ENCODE measurements at regions not wholly inside any gene's neighbourhood (a gene's known extent, or its start where the extent isn't known, plus 50 kb on each side); places are given as distances from the start of the nearest gene placed in this dataset.
"Not testable (repeated sequence)": the region's sequence is repeated elsewhere in the genome, so short reads cannot be mapped to it uniquely, and the experiment has no call there.

DNA sequence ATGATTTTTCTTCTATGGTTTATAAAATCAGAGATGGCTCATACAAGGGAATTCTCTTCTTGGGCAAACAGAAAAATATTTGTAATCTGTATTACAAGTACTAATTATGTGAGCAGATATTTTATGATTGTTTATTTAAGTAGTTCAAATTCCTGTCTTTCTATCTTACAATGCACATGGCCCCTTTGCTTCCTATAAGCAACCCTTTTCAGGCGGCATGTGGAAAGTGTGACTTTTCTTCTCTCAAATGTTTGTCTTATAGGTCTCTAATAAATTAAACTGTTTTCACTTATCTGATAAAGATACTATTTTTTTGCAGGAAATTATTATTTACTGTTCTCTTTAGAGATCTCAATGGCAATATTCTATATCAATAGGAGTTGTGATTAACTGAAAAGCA, 259.3 kb upstream of the MAGEB18 start:
- Histone ChIP-seq H3K27ac (ENCODE audit: low read depth, low read length, poor library complexity, severe bottlenecking) (no peak overlapping the region), H3K79me2 (ENCODE audit: insufficient read depth, low read depth, low read length) (no peaks in the 10 kb centered on the region), H2AFZ (ENCODE audit: low read length) (no peak overlapping the region), H3K36me3 (ENCODE audit: insufficient read depth, low read length) (no peaks in the 10 kb centered on the region), H3K9me2 (ENCODE audit: insufficient read depth, low read length) (no peaks in the 10 kb centered on the region), H3K4me1 (ENCODE audit: insufficient read depth, low read length, poor library complexity, severe bottlenecking) (no peaks in the 10 kb centered on the region), H3K9me3 (ENCODE audit: low read length) (no peaks in the 10 kb centered on the region), H3K4me2 (ENCODE audit: low read length) (no peak overlapping the region), H4K20me1 (ENCODE audit: insufficient read depth, low read length) (no peaks in the 10 kb centered on the region), H3K4me3 (ENCODE audit: low read depth, low read length, poor library complexity, severe bottlenecking) (no peak overlapping the region)
- no peak for DNase-seq (ENCODE audit: low spot score)
- intact Hi-C loops (cut with micrococcal nuclease; ENCODE audit: unreplicated experiment), result no loop called here
- TF ChIP-seq EZH2phosphoT487 (IDR thresholded peaks at IDR 0.05; ENCODE audit: borderline replicate concordance, low read depth, low read length), result no peak
- TF ChIP-seq, protein P1, sequence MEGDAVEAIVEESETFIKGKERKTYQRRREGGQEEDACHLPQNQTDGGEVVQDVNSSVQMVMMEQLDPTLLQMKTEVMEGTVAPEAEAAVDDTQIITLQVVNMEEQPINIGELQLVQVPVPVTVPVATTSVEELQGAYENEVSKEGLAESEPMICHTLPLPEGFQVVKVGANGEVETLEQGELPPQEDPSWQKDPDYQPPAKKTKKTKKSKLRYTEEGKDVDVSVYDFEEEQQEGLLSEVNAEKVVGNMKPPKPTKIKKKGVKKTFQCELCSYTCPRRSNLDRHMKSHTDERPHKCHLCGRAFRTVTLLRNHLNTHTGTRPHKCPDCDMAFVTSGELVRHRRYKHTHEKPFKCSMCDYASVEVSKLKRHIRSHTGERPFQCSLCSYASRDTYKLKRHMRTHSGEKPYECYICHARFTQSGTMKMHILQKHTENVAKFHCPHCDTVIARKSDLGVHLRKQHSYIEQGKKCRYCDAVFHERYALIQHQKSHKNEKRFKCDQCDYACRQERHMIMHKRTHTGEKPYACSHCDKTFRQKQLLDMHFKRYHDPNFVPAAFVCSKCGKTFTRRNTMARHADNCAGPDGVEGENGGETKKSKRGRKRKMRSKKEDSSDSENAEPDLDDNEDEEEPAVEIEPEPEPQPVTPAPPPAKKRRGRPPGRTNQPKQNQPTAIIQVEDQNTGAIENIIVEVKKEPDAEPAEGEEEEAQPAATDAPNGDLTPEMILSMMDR (conservative IDR thresholded peaks at IDR 0.05; ENCODE audit: low read length), result no peak
- POLR2A ChIA-PET, result no interaction called here
- BruUV-seq (replicated peaks), result no TSS peak
- CTCF ChIA-PET (ENCODE audit: unreplicated experiment), result no interaction called here

DNA sequence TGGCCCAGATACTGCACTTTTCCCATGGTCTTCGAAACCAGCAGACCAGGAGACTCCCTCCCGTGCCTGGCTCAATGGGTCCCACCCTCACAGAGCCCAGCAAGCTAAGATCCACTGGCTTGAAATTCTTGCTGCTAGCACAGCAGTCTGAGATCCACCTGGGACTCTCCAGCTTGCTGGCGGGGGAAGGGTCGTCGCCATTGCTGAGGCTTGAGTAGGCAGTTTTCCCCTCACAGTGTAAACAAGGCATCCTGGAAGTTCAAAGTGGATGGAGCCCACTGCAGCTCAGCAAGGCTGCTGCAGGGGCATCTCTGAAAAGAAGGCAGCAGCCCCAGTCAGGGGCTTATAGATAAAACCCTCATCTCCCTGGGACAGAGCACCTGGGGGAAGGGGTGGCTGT, 255.6 kb upstream of the MAGEB18 start:
- H2AFZ ChIP-seq (ENCODE audit: low read length); intact Hi-C loops (cut with micrococcal nuclease; ENCODE audit: unreplicated experiment); H4K20me1 ChIP-seq (ENCODE audit: insufficient read depth, low read length); H3K27ac ChIP-seq (ENCODE audit: low read depth, low read length, poor library complexity, severe bottlenecking); DNase-seq (ENCODE audit: low spot score); H3K4me2 ChIP-seq (ENCODE audit: low read length); BruUV-seq (replicated peaks); H3K36me3 ChIP-seq (ENCODE audit: insufficient read depth, low read length); H3K4me3 ChIP-seq (ENCODE audit: low read depth, low read length, poor library complexity, severe bottlenecking); H3K9me3 ChIP-seq (ENCODE audit: low read length); POLR2A ChIA-PET; H3K79me2 ChIP-seq (ENCODE audit: insufficient read depth, low read depth, low read length); H3K9me2 ChIP-seq (ENCODE audit: insufficient read depth, low read length); H3K4me1 ChIP-seq (ENCODE audit: insufficient read depth, low read length, poor library complexity, severe bottlenecking); CTCF ChIA-PET (ENCODE audit: unreplicated experiment): not testable (repeated sequence)

DNA sequence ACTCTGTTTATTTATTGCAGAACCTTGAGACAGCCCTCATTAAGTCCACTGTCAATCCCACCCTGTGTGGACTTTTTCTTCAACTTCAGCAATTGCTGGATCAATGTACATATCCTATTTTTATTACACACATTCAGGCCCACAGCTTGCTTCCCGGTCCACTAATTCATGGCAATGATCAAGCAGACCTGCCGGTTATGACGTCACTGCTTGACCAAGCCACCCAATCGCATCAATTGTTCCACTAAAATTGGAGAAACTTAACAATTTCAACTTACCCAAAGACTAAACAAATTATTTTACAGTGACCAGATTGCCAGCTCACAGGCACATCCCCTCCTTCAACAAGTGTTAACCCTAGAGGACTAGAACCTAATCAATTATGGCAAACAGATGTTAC, 240.4 kb upstream of the MAGEB18 start:
- intact Hi-C loops (cut with micrococcal nuclease; ENCODE audit: unreplicated experiment), result no loop called here
- Histone ChIP-seq H3K36me3 (ENCODE audit: insufficient read depth, low read length) (no peaks in the 10 kb centered on the region), H4K20me1 (ENCODE audit: insufficient read depth, low read length) (no peaks in the 10 kb centered on the region), H3K9me3 (ENCODE audit: low read length) (no peaks in the 10 kb centered on the region), H3K79me2 (ENCODE audit: insufficient read depth, low read depth, low read length) (no peaks in the 10 kb centered on the region), H3K4me2 (ENCODE audit: low read length) (no peak overlapping the region), H2AFZ (ENCODE audit: low read length) (no peak overlapping the region), H3K4me3 (ENCODE audit: low read depth, low read length, poor library complexity, severe bottlenecking) (no peak overlapping the region), H3K4me1 (ENCODE audit: insufficient read depth, low read length, poor library complexity, severe bottlenecking) (no peaks in the 10 kb centered on the region), H3K27ac (ENCODE audit: low read depth, low read length, poor library complexity, severe bottlenecking) (no peak overlapping the region), H3K9me2 (ENCODE audit: insufficient read depth, low read length) (no peaks in the 10 kb centered on the region)
- no peak for DNase-seq (ENCODE audit: low spot score)
- no TSS peak for BruUV-seq (replicated peaks)
- TF ChIP-seq, protein P1 (conservative IDR thresholded peaks at IDR 0.05; ENCODE audit: low read length), result no peak
- TF ChIP-seq EZH2phosphoT487 (IDR thresholded peaks at IDR 0.05; ENCODE audit: borderline replicate concordance, low read depth, low read length), result no peak
- ChIA-PET CTCF (ENCODE audit: unreplicated experiment) (no interaction called here), POLR2A (no interaction called here)

DNA sequence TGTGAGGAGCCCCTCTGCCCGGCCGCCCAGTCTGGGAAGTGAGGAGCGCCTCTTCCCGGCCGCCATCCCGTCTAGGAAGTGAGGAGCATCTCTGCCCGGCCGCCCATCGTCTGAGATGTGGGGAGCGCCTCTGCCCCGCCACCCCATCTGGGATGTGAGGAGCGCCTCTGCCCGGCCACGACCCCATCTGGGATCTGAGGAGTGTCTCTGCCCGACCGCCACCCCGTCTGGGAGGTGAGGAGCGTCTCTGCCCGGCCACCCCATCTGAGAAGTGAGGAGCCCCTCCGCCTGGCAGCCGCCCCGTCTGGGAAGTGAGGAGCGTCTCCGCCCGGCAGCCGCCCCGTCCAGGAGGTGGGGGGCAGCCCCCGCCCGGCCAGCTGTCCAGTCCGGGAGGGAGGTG, 232.4 kb upstream of the MAGEB18 start:
- not testable (repeated sequence) for BruUV-seq (replicated peaks); H3K27ac ChIP-seq (ENCODE audit: low read depth, low read length, poor library complexity, severe bottlenecking)

More for the DNA sequence above, 232.4 kb upstream of the MAGEB18 start:
- intact Hi-C loops (cut with micrococcal nuclease; ENCODE audit: unreplicated experiment); H3K79me2 ChIP-seq (ENCODE audit: insufficient read depth, low read depth, low read length); H3K36me3 ChIP-seq (ENCODE audit: insufficient read depth, low read length); POLR2A ChIA-PET; H3K4me2 ChIP-seq (ENCODE audit: low read length); H2AFZ ChIP-seq (ENCODE audit: low read length); CTCF ChIA-PET (ENCODE audit: unreplicated experiment); H3K9me2 ChIP-seq (ENCODE audit: insufficient read depth, low read length); H4K20me1 ChIP-seq (ENCODE audit: insufficient read depth, low read length); H3K4me1 ChIP-seq (ENCODE audit: insufficient read depth, low read length, poor library complexity, severe bottlenecking); H3K9me3 ChIP-seq (ENCODE audit: low read length); H3K4me3 ChIP-seq (ENCODE audit: low read depth, low read length, poor library complexity, severe bottlenecking); DNase-seq (ENCODE audit: low spot score): not testable (repeated sequence)
